Epithelial cell of esophagus (primary cell): ENCODE measurements at regions not wholly inside any gene's neighbourhood (a gene's known extent, or its start where the extent isn't known, plus 50 kb on each side); places are given as distances from the start of the nearest gene placed in this dataset.

Experiments used
- DNase-seq: peaks from one replicate; pipeline ENCODE4 v3.0.0; 2010; ENCODE audit warnings: low read depth
- H3K4me3 ChIP-seq: 2 replicates; pipeline ENCODE4 v1.5.1; 2011; ENCODE audit warnings: mild to moderate bottlenecking, low read length, control low read depth
- CTCF ChIP-seq: IDR thresholded peaks from 2 replicates; pipeline ENCODE4 v1.5.1; 2011; ENCODE audit warnings: low read depth, mild to moderate bottlenecking, low read length, control low read depth, inconsistent platforms; ENCODE audit not compliant: insufficient read depth; ENCODE audit errors: missing control alignments

GRCh38 chr9:84609779-84610178 is 59.8 kb upstream of the NTRK2 start:
- TF ChIP-seq CTCF, result no peak
- DNase-seq, result no peak
- H3K4me3 ChIP-seq, result no peak overlapping the region

- TF ChIP-seq CTCF, result no peak
- no peak for DNase-seq
- no peak overlapping the region for H3K4me3 ChIP-seq
Observed at GRCh38 chr9:84613431-84613830, 56.1 kb upstream of the NTRK2 start.

GRCh38 chr9:84615544-84615943 is 54.0 kb upstream of the NTRK2 start:
- no peak overlapping the region for H3K4me3 ChIP-seq
- DNase-seq, result no peak
- no peak for TF ChIP-seq CTCF

GRCh38 chr9:84617411-84618029 is 52.0 kb upstream of the NTRK2 start:
- no peak for TF ChIP-seq CTCF
- no peak for DNase-seq
- H3K4me3 ChIP-seq, result no peak overlapping the region
